HG03103 (cell line): ENCODE measurements at regions not wholly inside any gene's neighbourhood (a gene's known extent, or its start where the extent isn't known, plus 50 kb on each side); places are given as distances from the start of the nearest gene placed in this dataset.
"Not testable (repeated sequence)": the region's sequence is repeated elsewhere in the genome, so short reads cannot be mapped to it uniquely, and the experiment has no call there.

Source experiments
- ATAC-seq: cut with Tn5 transposase; IDR thresholded peaks from one replicate; pipeline ENCODE4 v1.9.1; 2021; ENCODE audit warnings: low read depth; ENCODE audit not compliant: unreplicated experiment

- no peak for ATAC-seq
Measured at GRCh38 chr11:112533682-112534081, 273.0 kb upstream of the PLET1 start.

GRCh38 chr11:112534208-112534607 lies 273.5 kb upstream of the PLET1 start:
- no peak for ATAC-seq

- no peak for ATAC-seq
Measured at GRCh38 chr11:112537026-112537425, 276.4 kb upstream of the PLET1 start.

GRCh38 chr11:112537846-112538330 lies 277.2 kb upstream of the PLET1 start:
- ATAC-seq, result no peak

GRCh38 chr11:112538534-112539280 lies 278.0 kb upstream of the PLET1 start:
- ATAC-seq, result no peak

- not testable (repeated sequence) for ATAC-seq
Measured at GRCh38 chr11:112539281-112539555, 278.6 kb upstream of the PLET1 start.

- ATAC-seq, result no peak
Measured at GRCh38 chr11:112539741-112540140, 279.1 kb upstream of the PLET1 start.

GRCh38 chr11:112540261-112540660 lies 279.6 kb upstream of the PLET1 start:
- ATAC-seq, result no peak

- ATAC-seq, result no peak
Measured at GRCh38 chr11:112541140-112542046, 280.7 kb upstream of the PLET1 start.

GRCh38 chr11:112542479-112542878 lies 281.8 kb upstream of the PLET1 start:
- ATAC-seq, result no peak

GRCh38 chr11:112543390-112543789 lies 282.7 kb upstream of the PLET1 start:
- ATAC-seq, result no peak

- no peak for ATAC-seq
Measured at GRCh38 chr11:112548641-112549040, 288.0 kb upstream of the PLET1 start.

- no peak for ATAC-seq
Measured at GRCh38 chr11:112553205-112553731, 292.6 kb upstream of the PLET1 start.

- no peak for ATAC-seq
Measured at GRCh38 chr11:112554586-112554985, 293.9 kb upstream of the PLET1 start.

GRCh38 chr11:112555491-112556364 lies 295.1 kb upstream of the PLET1 start:
- ATAC-seq, result no peak

- no peak for ATAC-seq
Measured at GRCh38 chr11:112558691-112559090, 298.0 kb upstream of the PLET1 start.

- ATAC-seq, result no peak
Measured at GRCh38 chr11:112563808-112564207, 303.1 kb upstream of the PLET1 start.

GRCh38 chr11:112564228-112564955 lies 303.7 kb upstream of the PLET1 start:
- no peak for ATAC-seq

GRCh38 chr11:112565551-112565950 lies 304.9 kb upstream of the PLET1 start:
- no peak for ATAC-seq

- no peak for ATAC-seq
Measured at GRCh38 chr11:112566124-112566523, 305.5 kb upstream of the PLET1 start.
